Stimulated activated CD8-positive, alpha-beta memory T cell treated with anti-CD3 and anti-CD28 coated beads, Interleukin-7, amount 100 ng/mL, for 48 hours (primary cell): ENCODE measurements at regions not wholly inside any gene's neighbourhood (a gene's known extent, or its start where the extent isn't known, plus 50 kb on each side); places are given as distances from the start of the nearest gene placed in this dataset.
"Not testable (repeated sequence)": the region's sequence is repeated elsewhere in the genome, so short reads cannot be mapped to it uniquely, and the experiment has no call there.

Source experiments
- DNase-seq, 2 donors: peaks; one replicate each; pipeline ENCODE4 v3.0.0-alpha.2; 2020; ENCODE audit warnings: low read depth in 1 of 2; ENCODE audit errors: extremely low read depth in 1 of 2

DNA sequence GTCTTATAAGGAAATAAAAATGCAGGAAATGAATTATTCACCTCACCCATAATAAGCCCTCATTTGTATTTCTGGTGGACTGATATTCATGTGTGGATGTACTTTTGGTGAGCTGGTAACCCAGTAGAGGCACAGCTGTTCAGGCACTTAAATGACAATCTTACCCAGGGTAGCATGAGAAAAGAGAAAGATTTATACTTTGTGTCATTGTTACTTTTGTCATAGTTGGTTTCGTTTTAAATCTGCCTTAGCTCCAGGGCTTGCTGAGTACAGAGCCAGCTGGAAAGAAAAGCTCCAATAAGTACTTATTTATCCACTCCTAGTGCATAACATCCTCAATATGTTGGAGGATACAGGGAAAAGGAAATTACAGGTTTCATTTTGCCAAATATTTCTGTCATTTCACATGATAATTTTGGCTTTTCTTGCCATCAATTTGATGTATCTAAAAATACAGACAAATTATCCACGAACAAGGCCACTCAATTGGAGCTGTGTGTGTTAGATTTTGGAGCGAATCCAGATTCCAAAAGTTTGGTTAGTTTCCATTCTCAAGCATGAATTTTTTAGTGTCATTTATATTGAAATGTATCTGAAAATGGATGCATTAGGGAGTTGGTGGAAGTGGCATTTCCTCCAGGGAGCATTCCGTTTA is 1276.1 kb upstream of the FAM98A start:
- DNase-seq: no peak

DNA sequence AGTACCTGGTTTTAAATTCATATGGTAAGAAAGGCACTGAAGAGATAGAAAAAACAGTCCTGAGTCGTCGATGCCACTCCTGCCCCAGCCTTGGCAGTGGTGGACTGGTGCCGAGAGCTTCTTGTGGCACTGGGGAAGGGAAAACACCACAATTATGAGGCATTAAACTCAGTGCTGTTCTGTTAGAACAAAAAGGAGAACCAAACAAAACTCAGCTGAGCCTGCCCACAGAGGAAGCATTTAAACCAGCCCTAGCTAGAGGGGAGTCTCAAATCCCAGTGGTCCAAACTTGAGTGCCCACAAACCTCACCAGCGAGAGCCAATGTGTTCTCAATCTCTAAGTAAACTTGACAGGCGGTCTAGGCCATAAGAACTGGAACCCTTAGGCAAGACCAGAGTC is 1254.5 kb upstream of the FAM98A start:
- DNase-seq: no peak

DNA sequence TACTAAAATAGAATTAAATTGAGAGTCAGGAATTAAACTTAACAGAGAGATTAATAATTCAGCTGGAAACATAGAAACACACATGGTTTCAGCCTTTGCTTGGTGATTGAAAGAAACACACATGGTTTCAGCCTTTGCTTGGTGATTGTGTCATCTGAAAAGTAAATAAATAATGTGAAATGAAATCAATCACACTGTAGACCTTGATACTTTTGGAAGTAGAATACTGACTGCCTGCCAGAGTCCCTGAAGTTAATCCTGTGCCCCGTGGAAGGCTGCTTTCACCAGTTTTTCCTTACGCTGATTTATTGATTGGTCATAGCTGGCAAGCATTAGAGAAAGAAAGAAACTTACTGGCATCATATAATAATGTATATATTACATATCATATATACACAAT is 1252.7 kb upstream of the FAM98A start:
- DNase-seq: no peak

DNA sequence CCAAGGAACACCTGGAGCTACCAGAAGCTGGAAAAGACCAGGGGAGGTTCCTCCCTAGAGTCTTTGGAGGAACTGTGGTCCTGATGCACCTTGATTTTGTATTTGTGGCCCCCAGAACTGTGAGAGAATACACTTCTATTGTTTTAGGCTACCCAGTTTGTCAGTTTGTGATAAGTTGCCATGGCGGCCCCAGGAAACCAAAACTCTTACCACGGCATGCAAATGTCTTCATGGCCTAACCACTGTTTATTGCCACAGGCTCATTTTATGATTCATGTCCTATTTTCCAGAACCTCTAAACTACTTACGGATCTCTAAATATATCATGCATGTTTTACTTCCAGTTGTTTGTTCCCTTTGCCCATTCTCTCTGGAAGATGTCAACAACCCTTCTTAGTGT is 1250.7 kb upstream of the FAM98A start:
- no peak for DNase-seq

DNA sequence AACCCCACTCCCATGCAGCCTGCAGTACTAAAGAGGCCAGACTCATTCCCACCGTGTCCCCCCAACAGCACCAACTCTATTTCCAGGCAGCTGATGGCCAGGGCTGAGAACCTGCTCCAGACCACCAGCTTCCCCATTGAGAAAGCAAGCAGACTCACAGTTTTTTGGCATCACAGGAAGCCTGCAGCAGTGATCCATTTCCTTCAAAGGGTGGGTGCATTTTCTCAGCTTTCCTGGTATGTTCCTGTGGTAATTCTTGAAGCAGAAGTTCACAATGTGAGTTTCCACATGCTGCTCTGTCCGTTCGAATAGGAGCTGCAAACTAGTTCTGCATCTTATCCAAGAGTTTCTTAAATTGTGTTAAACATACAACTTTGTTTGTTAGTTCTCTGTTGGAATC is 1249.6 kb upstream of the FAM98A start:
- no peak for DNase-seq

DNA sequence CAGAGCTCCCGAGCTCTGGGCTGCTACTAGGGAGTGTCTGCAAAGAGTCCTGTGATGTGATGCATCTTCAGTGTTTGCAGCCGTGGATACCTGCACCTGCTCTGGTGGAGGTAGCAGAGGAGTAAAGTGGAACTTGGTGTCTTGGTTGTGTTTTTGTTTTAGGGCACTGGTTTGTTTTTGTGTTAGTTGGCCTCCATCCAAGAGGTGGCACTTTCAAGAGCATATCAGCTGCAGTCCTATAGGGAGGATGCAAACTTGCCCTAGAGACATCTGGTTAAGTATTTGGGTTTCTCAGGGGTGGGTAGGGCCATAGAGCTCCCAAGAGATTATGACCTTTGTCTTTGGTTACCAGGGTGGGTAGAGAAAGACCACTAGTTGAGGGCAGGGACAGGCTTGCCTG is 1249.0 kb upstream of the FAM98A start:
- no peak for DNase-seq

DNA sequence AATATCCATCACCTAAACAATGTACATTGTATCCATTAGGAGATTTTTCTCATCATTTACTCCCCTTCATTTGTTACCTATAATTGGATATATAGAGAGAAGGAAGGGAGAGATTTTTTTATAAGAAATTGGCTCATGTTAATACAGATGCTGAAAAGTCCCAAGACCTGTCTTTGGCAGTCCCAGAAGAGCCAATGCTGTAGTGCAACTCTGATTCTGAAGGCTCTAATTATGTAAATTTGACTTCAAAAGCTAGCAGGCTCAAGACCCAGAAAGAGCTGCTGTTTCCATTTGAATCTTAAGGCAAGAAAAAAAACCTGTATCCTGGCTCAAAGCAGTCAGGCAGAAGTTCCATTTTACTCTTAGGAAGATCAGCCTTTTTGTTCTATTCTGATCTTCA is 1245.5 kb upstream of the FAM98A start:
- no peak for DNase-seq

DNA sequence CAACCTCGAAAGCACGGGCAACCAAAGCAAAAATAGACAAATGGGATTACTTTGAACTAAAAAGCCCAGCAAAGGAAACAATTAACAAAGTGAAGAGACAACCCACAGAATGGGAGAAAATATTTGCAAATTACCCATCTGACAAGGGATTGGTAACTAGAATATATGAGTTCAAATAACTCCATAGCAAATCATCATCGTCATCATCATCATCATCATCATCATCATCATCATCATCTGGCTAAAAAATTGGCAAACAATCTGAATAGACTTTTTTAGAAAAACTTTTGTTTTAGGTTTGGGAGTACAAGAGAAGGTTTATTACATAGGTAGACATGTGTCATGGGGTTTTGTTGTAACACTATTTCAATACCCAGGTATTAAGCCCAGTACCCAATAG is 1239.3 kb upstream of the FAM98A start:
- DNase-seq: no peak

DNA sequence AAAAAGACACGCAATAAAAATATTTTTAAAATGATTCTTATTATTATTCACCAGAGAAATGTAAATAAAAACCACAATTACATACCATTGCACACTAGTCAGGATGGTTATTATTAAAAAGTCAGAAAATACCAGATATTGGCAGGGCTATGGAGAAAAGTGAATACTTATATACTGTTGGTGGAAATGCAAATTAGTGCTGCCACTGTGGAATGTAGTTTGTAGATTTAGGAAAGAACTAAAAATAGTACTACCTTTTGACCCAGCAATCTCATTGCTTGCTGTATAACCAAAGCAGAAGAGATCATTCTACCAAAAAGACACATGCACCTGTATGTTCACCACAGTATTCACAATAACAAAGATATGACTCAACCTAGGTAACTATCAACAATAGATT is 1237.3 kb upstream of the FAM98A start:
- no peak for DNase-seq

DNA sequence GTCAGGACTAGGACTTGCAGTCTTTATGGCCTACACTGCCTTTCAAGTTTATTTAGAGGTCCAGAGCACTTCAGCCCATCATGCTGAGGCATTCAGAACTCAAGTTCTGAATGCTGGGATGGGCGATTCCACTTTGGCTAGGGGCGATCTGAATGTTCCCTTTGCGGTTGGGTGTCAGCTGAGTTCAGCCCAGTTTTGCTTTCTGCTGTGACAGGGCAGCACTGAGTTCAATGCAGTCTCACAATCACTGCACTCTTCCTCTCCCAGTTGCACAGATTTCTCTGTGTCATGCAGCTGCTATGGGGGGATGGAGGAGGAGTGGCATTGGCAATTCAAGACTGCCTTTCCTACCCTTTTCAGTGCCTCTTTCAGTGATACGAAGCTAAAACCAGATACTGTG is 1232.0 kb upstream of the FAM98A start:
- DNase-seq: no peak

DNA sequence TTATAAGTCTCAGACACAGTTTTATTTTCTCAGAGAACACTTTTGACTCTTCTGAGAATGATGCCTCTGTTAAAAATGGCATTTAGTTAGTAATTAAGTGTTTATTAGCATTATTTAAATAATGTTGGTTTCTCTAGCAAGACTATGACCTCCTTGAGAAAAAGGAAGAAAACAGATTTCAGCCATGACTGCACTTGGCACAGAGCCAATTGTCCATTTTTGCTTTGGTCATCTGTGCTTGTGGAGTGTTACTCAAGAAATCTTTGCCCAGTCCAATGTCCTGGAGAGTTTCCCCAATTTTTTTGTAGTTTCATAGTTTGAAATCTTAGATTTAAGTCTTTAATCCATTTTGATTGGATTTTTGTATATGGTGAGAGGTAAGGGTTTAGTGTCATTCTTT is 1229.4 kb upstream of the FAM98A start:
- no peak for DNase-seq

DNA sequence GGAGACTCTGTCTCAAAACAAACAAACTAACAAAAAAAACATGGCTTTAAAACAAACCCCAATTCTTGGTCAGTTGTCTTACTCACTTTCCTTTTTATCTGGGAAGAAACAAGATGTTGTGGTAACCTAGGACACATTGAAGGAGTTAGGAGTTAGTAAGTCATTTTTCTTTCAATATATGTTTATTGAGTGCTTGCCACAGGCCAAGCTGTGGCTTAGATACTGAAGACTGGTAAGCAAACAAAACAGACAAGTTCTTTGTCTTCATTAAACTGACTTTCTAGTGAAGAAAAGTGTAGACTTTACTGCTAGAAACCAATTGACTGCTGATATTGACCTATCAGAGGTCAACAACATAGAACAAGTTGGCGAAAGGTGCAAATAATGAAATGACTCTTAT is 1228.3 kb upstream of the FAM98A start:
- DNase-seq: no peak

DNA sequence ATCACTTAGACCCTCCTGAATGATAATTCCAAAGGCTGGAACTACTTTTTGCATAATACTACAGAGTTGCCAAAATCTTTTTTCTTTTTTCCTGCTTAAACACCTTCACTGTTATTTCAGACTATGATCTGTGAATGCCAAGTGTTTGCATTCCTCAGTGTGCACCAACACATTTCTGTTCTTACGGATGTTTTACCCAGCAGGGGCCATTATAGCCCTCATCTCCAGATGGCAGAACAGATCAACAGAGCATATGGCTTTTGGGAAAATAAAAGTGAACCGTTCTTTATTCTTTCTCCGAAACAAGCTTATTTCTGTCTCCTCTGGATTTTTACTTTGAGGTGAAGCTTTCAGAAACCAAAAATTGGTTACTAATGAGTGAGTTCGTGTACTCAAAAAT is 1226.6 kb upstream of the FAM98A start:
- DNase-seq: no peak

DNA sequence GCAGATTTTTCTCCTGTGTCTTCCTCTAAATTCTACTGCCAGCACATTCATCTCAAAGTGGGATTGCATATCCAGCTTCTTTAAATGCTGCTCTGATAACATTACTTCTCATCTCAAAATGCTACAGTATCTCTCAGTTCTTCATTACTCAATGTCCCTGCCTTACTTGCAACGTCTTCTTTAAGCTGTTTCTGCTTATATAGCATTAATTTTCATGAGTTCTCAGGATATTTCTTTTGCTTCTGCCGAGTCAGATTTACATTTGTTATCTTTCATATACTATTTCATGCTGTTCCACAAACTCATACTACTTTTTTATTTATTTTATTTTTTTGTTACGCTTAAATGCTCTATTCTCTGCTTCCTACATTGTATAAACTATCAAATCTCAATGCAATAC is 1223.5 kb upstream of the FAM98A start:
- DNase-seq: no peak

DNA sequence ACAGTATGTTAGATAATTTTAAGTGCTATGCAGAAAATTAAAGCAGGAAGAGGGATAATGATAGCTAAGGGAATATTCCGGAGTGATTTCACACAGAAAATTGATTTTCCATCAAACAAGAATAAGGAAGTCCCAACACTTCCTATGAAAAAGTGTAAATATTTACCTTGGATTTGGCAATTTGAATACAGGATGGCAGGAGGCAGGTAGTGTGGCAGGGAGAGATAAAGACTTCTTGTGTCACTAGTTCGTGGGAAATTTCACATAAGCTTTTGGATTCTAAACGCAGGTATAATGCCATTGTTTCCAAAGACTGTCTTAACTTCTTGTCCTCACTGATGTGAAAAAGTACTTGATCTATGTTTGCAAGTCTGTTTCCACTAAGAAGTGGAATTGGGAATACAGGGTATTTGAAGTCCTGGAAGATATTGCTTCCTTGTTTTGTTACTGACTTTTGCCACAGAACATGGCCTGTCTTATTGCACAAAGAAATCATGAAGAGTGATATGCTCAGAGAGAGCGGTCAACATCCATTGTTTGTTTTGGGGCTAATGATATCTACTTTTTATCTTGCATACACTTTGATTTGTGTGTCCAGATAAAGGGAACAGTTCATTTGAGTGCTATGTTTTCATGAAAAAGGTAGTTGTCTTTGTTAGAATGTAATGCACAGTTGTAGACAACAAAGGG is 1216.1 kb upstream of the FAM98A start:
- no peak for DNase-seq

DNA sequence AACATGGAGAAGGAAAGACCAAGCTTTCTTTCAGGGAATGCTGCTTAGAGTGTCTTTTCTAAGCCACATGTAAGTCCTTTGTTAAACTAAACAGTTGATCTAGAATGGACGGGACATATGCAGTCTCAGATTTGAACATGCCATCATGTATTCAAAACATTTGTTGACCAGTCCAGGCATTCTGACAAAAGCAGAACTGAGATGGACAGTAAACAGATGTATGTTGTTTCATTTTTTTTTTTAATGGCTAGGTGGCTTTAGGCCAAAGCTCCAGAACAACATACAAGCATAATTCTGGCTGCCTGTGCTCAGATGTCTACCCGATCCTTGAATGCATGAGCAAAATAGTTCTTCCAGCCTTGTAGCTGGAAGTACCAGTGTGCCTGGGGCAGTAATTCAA is 1211.4 kb upstream of the FAM98A start:
- no peak for DNase-seq

DNA sequence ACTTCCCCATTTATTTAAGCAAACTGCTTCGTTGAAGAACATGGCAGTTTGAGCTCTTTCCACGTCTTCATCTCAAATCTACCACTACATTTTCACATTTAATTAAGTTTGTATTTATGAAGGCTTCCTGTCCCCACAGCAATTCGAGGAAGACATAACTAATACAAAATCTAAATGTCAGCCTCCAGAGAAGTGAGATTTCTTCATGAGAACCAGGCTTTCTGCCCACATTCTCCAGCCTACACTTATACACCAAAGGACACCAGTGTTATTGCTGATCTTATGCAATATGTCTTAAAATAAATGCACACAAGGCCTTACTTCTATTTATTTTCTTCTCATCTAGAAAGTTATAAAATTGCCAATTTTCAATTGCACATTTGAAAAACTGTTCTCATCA is 1209.3 kb upstream of the FAM98A start:
- no peak for DNase-seq

DNA sequence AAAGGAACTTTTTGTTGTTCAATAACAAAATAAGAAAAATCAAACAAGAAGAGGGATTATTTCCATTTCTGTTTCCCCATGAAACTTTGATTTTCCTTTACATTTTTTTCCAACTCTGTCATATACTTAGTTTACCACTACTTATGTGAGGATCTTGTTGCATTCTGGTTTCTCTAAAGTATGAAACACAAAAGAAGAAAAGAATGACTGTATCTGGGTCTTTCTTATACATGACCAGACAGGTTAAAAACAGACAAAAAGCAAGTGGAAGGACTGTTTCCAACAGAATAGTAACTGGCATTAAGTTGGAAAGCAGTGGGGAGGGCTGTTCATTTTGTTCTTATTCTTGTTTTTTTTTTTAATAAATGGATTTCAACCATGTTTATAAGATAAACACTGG is 1207.8 kb upstream of the FAM98A start:
- no peak for DNase-seq

DNA sequence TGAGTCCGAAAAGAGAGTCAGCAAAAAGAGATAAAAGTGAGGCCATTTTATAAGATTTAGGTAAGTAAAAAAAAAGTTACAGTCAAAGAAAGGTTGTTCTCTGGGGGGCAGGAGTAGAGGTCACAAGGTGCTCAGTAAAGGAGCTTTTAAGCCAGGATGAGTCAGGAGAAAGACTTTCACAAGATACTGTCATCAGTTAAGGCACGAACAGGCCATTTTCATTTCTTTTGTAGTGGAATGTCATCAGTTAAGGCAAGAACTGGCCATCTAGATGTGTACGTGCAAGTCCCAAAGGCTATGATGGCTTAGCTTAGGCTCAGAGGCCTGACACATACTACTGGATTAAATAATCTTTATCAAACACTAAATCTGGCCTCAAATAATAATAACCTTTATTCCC is 1207.3 kb upstream of the FAM98A start:
- DNase-seq: no peak

DNA sequence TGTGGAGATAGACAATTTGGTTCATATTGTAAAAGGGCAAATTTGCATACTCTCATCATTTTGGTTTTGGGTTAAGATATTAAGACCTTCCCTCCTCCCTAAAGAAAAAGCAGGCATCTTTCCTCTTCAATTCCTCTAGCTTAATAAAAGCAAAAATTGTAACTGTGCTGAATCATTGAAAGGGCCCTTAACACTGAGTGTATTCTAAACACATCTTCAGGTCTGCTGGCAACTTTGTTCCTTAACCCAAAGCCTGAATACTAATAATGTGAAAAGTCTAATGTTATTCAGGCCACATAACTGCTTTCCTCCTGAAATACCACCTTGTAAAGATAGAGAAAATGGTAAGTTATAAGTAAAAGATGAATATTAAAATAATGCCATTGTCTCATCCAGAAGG is 1200.5 kb upstream of the FAM98A start:
- DNase-seq: no peak

DNA sequence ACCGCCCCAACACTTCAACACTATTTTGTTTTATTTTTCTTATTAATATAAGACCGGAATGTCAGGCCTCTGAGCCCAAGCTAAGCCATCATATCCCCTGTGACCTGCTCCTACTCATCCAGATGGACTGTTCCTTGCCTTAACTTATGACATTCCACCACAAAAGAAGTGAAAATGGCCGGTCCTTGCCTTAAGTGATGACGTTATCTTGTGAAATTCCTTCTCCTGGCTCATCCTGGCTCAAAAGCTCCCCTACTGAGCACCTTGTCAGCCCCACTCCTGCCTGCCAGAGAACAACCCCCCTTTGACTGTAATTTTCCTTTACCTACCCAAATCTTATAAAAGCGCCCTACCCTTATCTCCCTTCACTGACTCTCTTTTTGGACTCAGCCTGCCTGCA is 1196.5 kb upstream of the FAM98A start:
- not testable (repeated sequence) for DNase-seq

DNA sequence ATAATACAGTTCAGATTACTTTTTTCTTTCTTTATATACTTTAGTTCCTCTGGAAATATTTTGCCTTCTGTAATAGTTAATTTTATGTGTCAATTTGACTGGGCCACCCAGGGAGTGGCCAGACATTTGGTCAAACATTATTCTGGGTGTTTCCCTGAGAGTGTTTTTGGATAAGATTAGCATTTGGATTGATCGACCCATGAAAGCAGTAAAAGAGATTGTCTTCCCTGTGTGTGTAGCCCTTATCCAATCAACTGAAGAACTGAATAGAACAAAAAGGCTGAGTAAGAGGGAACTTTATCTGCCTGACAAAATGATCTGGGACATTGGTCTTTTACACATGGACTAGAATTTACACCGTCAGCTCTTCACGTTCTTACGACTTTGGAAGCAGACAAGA is 1190.1 kb upstream of the FAM98A start:
- DNase-seq: no peak

DNA sequence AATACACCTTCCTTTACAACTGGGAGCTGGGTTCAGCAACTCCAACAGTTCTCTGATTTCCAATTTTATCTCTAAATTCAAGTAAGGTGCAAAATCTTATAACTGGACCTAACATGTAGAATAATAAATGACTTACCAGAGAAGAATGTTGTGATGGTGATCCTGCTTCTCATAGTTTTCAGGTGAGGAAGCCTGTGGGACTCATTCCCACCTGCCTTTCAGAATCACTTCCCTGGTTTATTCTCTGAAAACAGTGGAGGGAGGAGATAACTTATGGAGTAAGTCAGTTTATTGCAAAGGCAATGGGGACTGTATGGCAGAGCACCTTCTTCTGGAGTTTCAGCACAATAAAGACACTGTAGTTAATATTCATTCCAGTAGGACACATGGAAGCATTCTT is 1188.2 kb upstream of the FAM98A start:
- no peak for DNase-seq
